ENCODE measurements at regions not wholly inside any gene's neighbourhood (a gene's known extent, or its start where the extent isn't known, plus 50 kb on each side); places are given as distances from the start of the nearest gene placed in this dataset.

DNA sequence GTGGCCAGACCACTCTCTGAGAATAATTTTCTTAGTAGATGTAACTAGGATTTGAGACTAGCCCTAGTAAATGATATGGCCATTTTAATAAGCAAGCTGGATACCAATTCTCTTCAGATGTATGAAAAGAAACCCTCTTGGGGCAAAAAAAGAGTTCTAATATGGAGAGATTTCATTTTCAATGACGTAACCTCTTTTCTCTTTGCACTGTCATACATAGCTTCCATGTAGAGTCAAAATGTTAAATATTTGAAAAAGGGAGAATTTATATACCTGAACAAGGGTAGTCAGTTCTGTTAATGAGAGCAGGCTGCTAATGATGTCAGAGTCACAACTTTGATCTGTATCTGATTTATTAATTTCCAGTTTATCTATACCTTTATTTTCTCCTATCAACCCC lies 120.0 kb downstream of the KBTBD8 start:
- TF ChIP-seq, protein P1, sequence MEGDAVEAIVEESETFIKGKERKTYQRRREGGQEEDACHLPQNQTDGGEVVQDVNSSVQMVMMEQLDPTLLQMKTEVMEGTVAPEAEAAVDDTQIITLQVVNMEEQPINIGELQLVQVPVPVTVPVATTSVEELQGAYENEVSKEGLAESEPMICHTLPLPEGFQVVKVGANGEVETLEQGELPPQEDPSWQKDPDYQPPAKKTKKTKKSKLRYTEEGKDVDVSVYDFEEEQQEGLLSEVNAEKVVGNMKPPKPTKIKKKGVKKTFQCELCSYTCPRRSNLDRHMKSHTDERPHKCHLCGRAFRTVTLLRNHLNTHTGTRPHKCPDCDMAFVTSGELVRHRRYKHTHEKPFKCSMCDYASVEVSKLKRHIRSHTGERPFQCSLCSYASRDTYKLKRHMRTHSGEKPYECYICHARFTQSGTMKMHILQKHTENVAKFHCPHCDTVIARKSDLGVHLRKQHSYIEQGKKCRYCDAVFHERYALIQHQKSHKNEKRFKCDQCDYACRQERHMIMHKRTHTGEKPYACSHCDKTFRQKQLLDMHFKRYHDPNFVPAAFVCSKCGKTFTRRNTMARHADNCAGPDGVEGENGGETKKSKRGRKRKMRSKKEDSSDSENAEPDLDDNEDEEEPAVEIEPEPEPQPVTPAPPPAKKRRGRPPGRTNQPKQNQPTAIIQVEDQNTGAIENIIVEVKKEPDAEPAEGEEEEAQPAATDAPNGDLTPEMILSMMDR (IDR thresholded peaks at IDR 0.05; ENCODE audit: control extremely low read depth in 1 of 3, insufficient read depth in 1 of 3, low read depth in 1 of 3, low read length in 3 of 3), result no peak
- TF ChIP-seq TAF7 (optimal IDR thresholded peaks at IDR 0.05; ENCODE audit: borderline replicate concordance, low read depth, low read length) (no peak), BCL11A (IDR thresholded peaks at IDR 0.05; ENCODE audit: low read depth in 2 of 2, low read length in 2 of 2) (no peak), ZNF274 (IDR thresholded peaks at IDR 0.05; ENCODE audit: borderline replicate concordance, extremely low read depth, low read length) (no peak), POLR2A (IDR thresholded peaks at IDR 0.05; ENCODE audit: control extremely low read depth in 1 of 2, low read depth in 2 of 2, low read length in 2 of 2) (no peak), POU5F1 (IDR thresholded peaks at IDR 0.05; ENCODE audit: low read depth, low read length) (no peak)

Measured in H1 (cell line).